OCI-LY7 (cell line): ENCODE measurements at regions not wholly inside any gene's neighbourhood (a gene's known extent, or its start where the extent isn't known, plus 50 kb on each side); places are given as distances from the start of the nearest gene placed in this dataset.

Experiments
- BruUV-seq: library from RNA; stranded (reverse); fragments of 400-500 nt; replicated peaks from 2 replicates; lab custom pipeline; 2021; lab: Mats Ljungman, UMichigan
- CTCF ChIA-PET: fragments of 300-600 bp; sonication (Branson Sonifier 250); formaldehyde crosslinking; loops from one replicate; lab custom pipeline; 2022; ENCODE audit warnings: antibody characterized with exemption; ENCODE audit not compliant: unreplicated experiment; lab: Charles Lee
- POLR2A ChIA-PET: fragments of 300-600 bp; sonication (Branson Sonifier 250); formaldehyde crosslinking; loops from one replicate; lab custom pipeline; 2022; ENCODE audit warnings: antibody characterized with exemption; lab: Charles Lee
- DNase-seq: peaks from one replicate; pipeline ENCODE4 v3.0.0-alpha.2; 2015; ENCODE audit warnings: low spot score
- H2AFZ ChIP-seq: fragments of 200-600 bp; sonication (generic), shearing (Covaris generic); 2 replicates; pipeline ENCODE4 v1.6.1; 2014; ENCODE audit warnings: mild to moderate bottlenecking, antibody characterized with exemption, low read length, moderate library complexity
- H3K27ac ChIP-seq: fragments of 200-600 bp; sonication (generic); 2 replicates; pipeline ENCODE4 v1.5.1; 2014; ENCODE audit warnings: mixed run types, low read depth, mild to moderate bottlenecking, moderate library complexity, low read length, inconsistent platforms; ENCODE audit not compliant: poor library complexity, severe bottlenecking
- H3K36me3 ChIP-seq: fragments of 200-600 bp; sonication (generic); 2 replicates; pipeline ENCODE4 v1.6.1; 2014; ENCODE audit warnings: mild to moderate bottlenecking, antibody characterized with exemption, low read length, moderate library complexity, mixed read lengths; ENCODE audit not compliant: insufficient read depth
- H3K4me1 ChIP-seq: fragments of 200-600 bp; sonication (generic); 2 replicates; pipeline ENCODE4 v1.5.1; 2014; ENCODE audit warnings: mild to moderate bottlenecking, low read length; ENCODE audit not compliant: insufficient read depth, poor library complexity, severe bottlenecking
- H3K4me2 ChIP-seq: fragments of 200-600 bp; sonication (generic); 2 replicates; pipeline ENCODE4 v1.6.1; 2014; ENCODE audit warnings: mild to moderate bottlenecking, low read length
- H3K4me3 ChIP-seq: fragments of 200-600 bp; sonication (generic); 2 replicates; pipeline ENCODE4 v1.5.1; 2014; ENCODE audit warnings: mild to moderate bottlenecking, low read depth, low read length; ENCODE audit not compliant: poor library complexity, severe bottlenecking
- H3K79me2 ChIP-seq: fragments of 200-600 bp; sonication (generic); 2 replicates; pipeline ENCODE4 v1.6.1; 2016; ENCODE audit warnings: low read depth, mild to moderate bottlenecking, low read length, moderate library complexity, mixed read lengths; ENCODE audit not compliant: insufficient read depth
- H3K9me2 ChIP-seq: fragments of 200-600 bp; sonication (generic); 2 replicates; pipeline ENCODE4 v1.6.1; 2016; ENCODE audit warnings: mild to moderate bottlenecking, low read length, mixed read lengths; ENCODE audit not compliant: insufficient read depth
- H3K9me3 ChIP-seq: fragments of 200-600 bp; sonication (generic); 2 replicates; pipeline ENCODE4 v1.6.1; 2014; ENCODE audit warnings: mild to moderate bottlenecking, mixed run types, low read length, mixed read lengths
- H4K20me1 ChIP-seq: fragments of 200-600 bp; sonication (generic); 2 replicates; pipeline ENCODE4 v1.6.1; 2014; ENCODE audit warnings: mild to moderate bottlenecking, antibody characterized with exemption, low read length, moderate library complexity, mixed read lengths; ENCODE audit not compliant: insufficient read depth
- EZH2phosphoT487 ChIP-seq: fragments of 200-600 bp; sonication (generic); IDR thresholded peaks from 2 replicates; pipeline ENCODE4 v1.6.1; 2018; ENCODE audit warnings: low read depth, borderline replicate concordance, mild to moderate bottlenecking, mixed run types, antibody characterized with exemption, low read length, moderate library complexity, mixed read lengths
- intact Hi-C: fragments of 100-400 bp; cut with micrococcal nuclease; formaldehyde crosslinking; loops from one replicate; pipeline ENCODE4 v1.10.0; 2022; ENCODE audit not compliant: unreplicated experiment
- TF ChIP-seq, protein P1 (sequence below): fragments of 200-600 bp; sonication (generic); conservative IDR thresholded peaks from 2 replicates; pipeline ENCODE4 v1.5.1; 2014; ENCODE audit warnings: mild to moderate bottlenecking, antibody characterized with exemption, low read length, moderate library complexity, mixed read lengths

DNA sequence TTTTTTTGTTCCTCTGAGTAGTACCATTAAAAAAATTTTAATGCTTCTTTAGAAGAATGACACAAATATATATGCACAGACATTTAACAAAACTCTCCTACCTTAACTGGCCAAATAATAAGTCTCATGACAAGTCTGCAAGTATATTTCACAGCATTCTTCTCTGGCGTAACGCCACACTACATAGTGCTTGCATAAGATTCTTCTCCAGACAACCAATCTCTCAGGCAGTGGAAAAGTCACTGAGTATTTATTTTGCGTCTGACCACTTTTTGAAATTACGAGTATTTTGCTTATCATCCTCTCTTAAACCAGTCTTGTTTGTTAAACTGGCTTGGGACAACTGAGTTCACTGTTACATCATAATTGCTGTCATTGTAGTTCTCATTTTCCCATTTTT lies 749.2 kb downstream of the ADCYAP1 start:
- no peak for DNase-seq
- Histone ChIP-seq H3K9me3 (no peaks in the 10 kb centered on the region), H3K36me3 (no peaks in the 10 kb centered on the region), H3K27ac (no peak overlapping the region), H3K4me3 (no peak overlapping the region), H3K4me1 (no peaks in the 10 kb centered on the region), H3K79me2 (no peaks in the 10 kb centered on the region), H3K4me2 (no peak overlapping the region), H4K20me1 (no peaks in the 10 kb centered on the region), H3K9me2 (no peaks in the 10 kb centered on the region), H2AFZ (no peak overlapping the region)
- intact Hi-C loops: no loop called here
- ChIA-PET POLR2A (no interaction called here), CTCF (no interaction called here)
- no peak for TF ChIP-seq EZH2phosphoT487
- TF ChIP-seq, protein P1, sequence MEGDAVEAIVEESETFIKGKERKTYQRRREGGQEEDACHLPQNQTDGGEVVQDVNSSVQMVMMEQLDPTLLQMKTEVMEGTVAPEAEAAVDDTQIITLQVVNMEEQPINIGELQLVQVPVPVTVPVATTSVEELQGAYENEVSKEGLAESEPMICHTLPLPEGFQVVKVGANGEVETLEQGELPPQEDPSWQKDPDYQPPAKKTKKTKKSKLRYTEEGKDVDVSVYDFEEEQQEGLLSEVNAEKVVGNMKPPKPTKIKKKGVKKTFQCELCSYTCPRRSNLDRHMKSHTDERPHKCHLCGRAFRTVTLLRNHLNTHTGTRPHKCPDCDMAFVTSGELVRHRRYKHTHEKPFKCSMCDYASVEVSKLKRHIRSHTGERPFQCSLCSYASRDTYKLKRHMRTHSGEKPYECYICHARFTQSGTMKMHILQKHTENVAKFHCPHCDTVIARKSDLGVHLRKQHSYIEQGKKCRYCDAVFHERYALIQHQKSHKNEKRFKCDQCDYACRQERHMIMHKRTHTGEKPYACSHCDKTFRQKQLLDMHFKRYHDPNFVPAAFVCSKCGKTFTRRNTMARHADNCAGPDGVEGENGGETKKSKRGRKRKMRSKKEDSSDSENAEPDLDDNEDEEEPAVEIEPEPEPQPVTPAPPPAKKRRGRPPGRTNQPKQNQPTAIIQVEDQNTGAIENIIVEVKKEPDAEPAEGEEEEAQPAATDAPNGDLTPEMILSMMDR: no peak
- BruUV-seq: no TSS peak

DNA sequence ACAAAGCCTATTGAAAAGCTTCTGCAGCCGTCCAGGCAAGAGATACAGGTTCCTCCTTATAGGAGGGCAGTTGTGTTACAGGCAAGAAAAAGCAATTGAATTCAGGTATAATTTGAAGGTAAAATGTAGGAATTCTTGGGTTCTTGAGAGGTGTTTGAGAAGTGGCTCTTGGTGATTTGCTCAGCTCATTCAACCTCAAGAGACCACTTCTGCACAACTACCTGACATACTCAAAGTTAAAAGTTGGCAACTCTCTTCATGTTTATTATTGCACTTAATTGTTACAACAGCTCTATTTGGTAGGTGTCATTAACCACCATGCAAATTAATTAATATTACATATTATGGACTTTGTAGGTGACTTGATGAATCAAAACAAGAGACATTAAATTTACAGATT lies 753.2 kb downstream of the ADCYAP1 start:
- H2AFZ ChIP-seq: no peak overlapping the region
- no peak overlapping the region for H3K4me2 ChIP-seq
- CTCF ChIA-PET: no interaction called here
- H3K4me1 ChIP-seq: no peaks in the 10 kb centered on the region
- H3K4me3 ChIP-seq: no peak overlapping the region
- no peaks in the 10 kb centered on the region for H3K9me3 ChIP-seq
- no peak overlapping the region for H3K27ac ChIP-seq
- H3K79me2 ChIP-seq: no peaks in the 10 kb centered on the region
- TF ChIP-seq, protein P1: no peak
- TF ChIP-seq EZH2phosphoT487: no peak
- BruUV-seq: no TSS peak
- no peaks in the 10 kb centered on the region for H3K9me2 ChIP-seq
- H4K20me1 ChIP-seq: no peaks in the 10 kb centered on the region
- H3K36me3 ChIP-seq: no peaks in the 10 kb centered on the region
- DNase-seq: no peak
- intact Hi-C loops: no loop called here
- POLR2A ChIA-PET: interaction anchor here (0.7 to 0.8 kb wide), 3 partner anchors 13 to 17 kb away, joined by 3 to 4 read pairs (median 3); no protein-coding TSS in a partner anchor

DNA sequence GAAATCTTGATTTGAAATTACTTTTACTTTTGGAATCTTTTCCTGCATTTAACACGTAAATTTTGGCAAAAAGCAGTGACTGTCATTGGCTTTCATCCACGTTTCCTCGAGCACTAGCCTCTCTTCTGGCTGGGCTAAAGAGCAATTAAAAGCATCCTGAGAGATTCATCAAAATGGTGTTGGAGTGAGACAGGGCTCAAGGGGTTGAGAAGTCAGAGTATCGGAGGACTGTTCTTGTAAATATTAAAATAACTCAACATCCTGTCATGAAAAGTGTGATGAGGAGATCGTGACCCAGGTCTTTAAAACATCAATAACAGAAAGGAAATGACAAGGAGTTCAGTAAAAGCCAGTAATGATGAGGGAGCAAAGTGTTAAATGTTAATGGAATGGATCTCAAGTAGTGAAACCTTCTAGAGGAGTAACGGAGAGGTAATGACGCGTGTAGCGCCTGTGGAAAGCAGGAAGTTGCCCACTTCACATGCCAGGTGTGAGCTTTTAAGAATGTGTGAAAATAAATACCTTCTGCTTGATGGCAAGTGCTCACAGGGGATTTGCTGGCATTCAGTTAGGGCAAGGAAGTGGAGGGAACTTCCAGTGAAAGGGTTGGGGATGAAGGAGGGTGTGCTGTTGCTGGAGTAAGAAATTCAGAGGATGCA lies 754.4 kb downstream of the ADCYAP1 start:
- Histone ChIP-seq H3K27ac (no peak overlapping the region), H3K36me3 (no peaks in the 10 kb centered on the region), H2AFZ (no peak overlapping the region), H3K79me2 (no peaks in the 10 kb centered on the region), H3K4me3 (no peak overlapping the region), H3K4me2 (no peak overlapping the region), H3K9me2 (no peaks in the 10 kb centered on the region), H3K4me1 (no peaks in the 10 kb centered on the region), H3K9me3 (no peaks in the 10 kb centered on the region), H4K20me1 (no peaks in the 10 kb centered on the region)
- BruUV-seq: no TSS peak
- DNase-seq: no peak
- ChIA-PET POLR2A (interaction anchor here (0.8 kb wide), 1 partner anchor 12 kb away, joined by 3 read pairs; no protein-coding TSS in a partner anchor), CTCF (no interaction called here)
- no peak for TF ChIP-seq EZH2phosphoT487
- TF ChIP-seq, protein P1: no peak
- intact Hi-C loops: no loop called here
